Esophagus squamous epithelium (tissue), 4 donors: ENCODE measurements at regions not wholly inside any gene's neighbourhood (a gene's known extent, or its start where the extent isn't known, plus 50 kb on each side); places are given as distances from the start of the nearest gene placed in this dataset.

ENCODE experiments used
- POLR2A ChIP-seq, 4 donors: fragments of 450-650 bp; IDR thresholded peaks; one replicate each; pipeline ENCODE4 v1.6.1; 2017; ENCODE audit warnings: antibody characterized with exemption in 4 of 4, mild to moderate bottlenecking in 4 of 4, moderate library complexity in 3 of 4
- TF ChIP-seq, protein P1 (sequence below), 6 experiments: fragments of 450-650 bp in 4 of 6; fragments of 200-600 bp in 2 of 6; sonication (generic) in 2 of 6; IDR thresholded peaks; one replicate each; pipeline ENCODE4 v1.5.1; 2016 to 2019; ENCODE audit warnings: antibody characterized with exemption in 6 of 6, mild to moderate bottlenecking in 4 of 6, moderate library complexity in 4 of 6

GRCh38 chr2:146270618-146271017 lies 1574.2 kb upstream of the ACVR2A start:
- TF ChIP-seq, protein P1, sequence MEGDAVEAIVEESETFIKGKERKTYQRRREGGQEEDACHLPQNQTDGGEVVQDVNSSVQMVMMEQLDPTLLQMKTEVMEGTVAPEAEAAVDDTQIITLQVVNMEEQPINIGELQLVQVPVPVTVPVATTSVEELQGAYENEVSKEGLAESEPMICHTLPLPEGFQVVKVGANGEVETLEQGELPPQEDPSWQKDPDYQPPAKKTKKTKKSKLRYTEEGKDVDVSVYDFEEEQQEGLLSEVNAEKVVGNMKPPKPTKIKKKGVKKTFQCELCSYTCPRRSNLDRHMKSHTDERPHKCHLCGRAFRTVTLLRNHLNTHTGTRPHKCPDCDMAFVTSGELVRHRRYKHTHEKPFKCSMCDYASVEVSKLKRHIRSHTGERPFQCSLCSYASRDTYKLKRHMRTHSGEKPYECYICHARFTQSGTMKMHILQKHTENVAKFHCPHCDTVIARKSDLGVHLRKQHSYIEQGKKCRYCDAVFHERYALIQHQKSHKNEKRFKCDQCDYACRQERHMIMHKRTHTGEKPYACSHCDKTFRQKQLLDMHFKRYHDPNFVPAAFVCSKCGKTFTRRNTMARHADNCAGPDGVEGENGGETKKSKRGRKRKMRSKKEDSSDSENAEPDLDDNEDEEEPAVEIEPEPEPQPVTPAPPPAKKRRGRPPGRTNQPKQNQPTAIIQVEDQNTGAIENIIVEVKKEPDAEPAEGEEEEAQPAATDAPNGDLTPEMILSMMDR (IDR thresholded peaks at IDR 0.05) = no peak
- no peak for TF ChIP-seq POLR2A (IDR thresholded peaks at IDR 0.05)
